H1 (cell line): ENCODE measurements at regions not wholly inside any gene's neighbourhood (a gene's known extent, or its start where the extent isn't known, plus 50 kb on each side); places are given as distances from the start of the nearest gene placed in this dataset.

Source experiments
- CTCF ChIA-PET: fragments of 300-600 bp; sonication (Branson Sonifier 250); formaldehyde crosslinking; loops from one replicate; lab custom pipeline; 2021; ENCODE audit not compliant: partially characterized antibody; lab: Charles Lee
- POLR2A ChIA-PET: fragments of 300-600 bp; sonication (Branson Sonifier 250); formaldehyde crosslinking; loops from one replicate; lab custom pipeline; 2021; ENCODE audit warnings: inconsistent platforms; ENCODE audit not compliant: partially characterized antibody; lab: Charles Lee
- DNase-seq, 2 experiments: peaks; one replicate each; pipeline versions ENCODE4 v3.0.0 to v3.0.0-alpha.2; 2010 to 2022; ENCODE audit warnings: low spot score in 2 of 2, low read depth in 1 of 2, mixed read lengths in 1 of 2
- FAIRE-seq: peaks from 2 replicates; lab custom pipeline; 2011; peaks lifted over from hg19 to GRCh38; lab: Jason Lieb, UNC
- H2AFZ ChIP-seq: 2 replicates; pipeline ENCODE4 v1.8.1; 2012; ENCODE audit warnings: low read length, inconsistent platforms
- H2AK5ac ChIP-seq: 2 replicates; pipeline ENCODE4 v1.6.1; 2013; ENCODE audit warnings: low read depth, low read length
- H2BK120ac ChIP-seq: replicated peaks from 2 replicates; pipeline ENCODE3; 2013; ENCODE audit warnings: low read depth, low read length, inconsistent platforms
- H2BK12ac ChIP-seq: 2 replicates; pipeline ENCODE4 v1.6.1; 2013; ENCODE audit warnings: low read depth, low read length
- H2BK15ac ChIP-seq: 2 replicates; pipeline ENCODE4 v1.6.1; 2013; ENCODE audit warnings: low read length
- H2BK20ac ChIP-seq: 2 replicates; pipeline ENCODE4 v1.6.1; 2013; ENCODE audit warnings: low read length
- H2BK5ac ChIP-seq: 2 replicates; pipeline ENCODE4 v1.6.1; 2013; ENCODE audit warnings: low read depth, low read length
- H3K14ac ChIP-seq: 2 replicates; pipeline ENCODE4 v1.6.1; 2013; ENCODE audit warnings: inconsistent platforms; ENCODE audit not compliant: insufficient read length
- H3K18ac ChIP-seq: 2 replicates; pipeline ENCODE4 v1.6.1; 2013; ENCODE audit warnings: low read length; ENCODE audit errors: extremely low read depth
- H3K23ac ChIP-seq: 2 replicates; pipeline ENCODE4 v1.6.1; 2013; ENCODE audit warnings: inconsistent platforms; ENCODE audit not compliant: insufficient read length
- H3K23me2 ChIP-seq: 2 replicates; pipeline ENCODE4 v1.6.1; 2013; ENCODE audit warnings: low read depth, low read length
- H3K27ac ChIP-seq: 2 replicates; pipeline ENCODE4 v1.6.1; 2011; ENCODE audit warnings: low read depth, low read length, inconsistent platforms
- H3K27me3 ChIP-seq, 4 experiments: replicated peaks in 1 of 4; 1 replicate in 1 of 4; 2 replicates in 3 of 4; pipeline versions ENCODE4 v1.6.1 to v1.8.1; 2011 to 2013; ENCODE audit warnings: low read length in 3 of 4, mild to moderate bottlenecking in 3 of 4, inconsistent platforms in 2 of 4, mixed read lengths in 2 of 4, moderate library complexity in 1 of 4; ENCODE audit not compliant: control insufficient read depth in 3 of 4, insufficient read depth in 3 of 4; ENCODE audit errors: extremely low read depth in 1 of 4
- H3K36me3 ChIP-seq, 4 experiments: 2 replicates each; pipeline versions ENCODE4 v1.6.1 to v1.8.1; 2011 to 2013; ENCODE audit warnings: mild to moderate bottlenecking in 4 of 4, low read length in 3 of 4, moderate library complexity in 2 of 4, control low read depth in 1 of 4, inconsistent platforms in 1 of 4; ENCODE audit not compliant: insufficient read depth in 4 of 4, control insufficient read depth in 2 of 4
- H3K4ac ChIP-seq: replicated peaks from 2 replicates; pipeline ENCODE3; 2013; ENCODE audit warnings: low read length, low read depth, mixed read lengths, inconsistent platforms; ENCODE audit not compliant: insufficient read length
- H3K4me1 ChIP-seq, 4 experiments: replicated peaks in 1 of 4; 1 replicate in 1 of 4; 2 replicates in 3 of 4; pipeline versions ENCODE4 v1.6.1 to v1.8.1; 2011 to 2013; ENCODE audit warnings: low read length in 3 of 4, inconsistent platforms in 2 of 4, mixed read lengths in 1 of 4; ENCODE audit not compliant: insufficient read depth in 4 of 4, control insufficient read depth in 3 of 4
- H3K4me2 ChIP-seq, 2 experiments: 2 replicates each; pipeline versions ENCODE4 v1.6.1 to v1.8.1; 2011 to 2013; ENCODE audit warnings: low read depth in 2 of 2, low read length in 2 of 2, control low read depth in 1 of 2, inconsistent platforms in 1 of 2, mild to moderate bottlenecking in 1 of 2; ENCODE audit not compliant: insufficient read depth in 1 of 2
- H3K4me3 ChIP-seq, 4 experiments: fragments of 200-600, 300-600 bp in 1 of 4; sonication (generic), shearing (Covaris generic), sonication (Bioruptor Twin) in 1 of 4; 2 replicates each; pipeline versions ENCODE4 v1.5.1 to v1.8.1; 2011 to 2016; ENCODE audit warnings: low read length in 4 of 4, low read depth in 3 of 4, control low read depth in 2 of 4, inconsistent platforms in 2 of 4, mild to moderate bottlenecking in 2 of 4, mixed read lengths in 1 of 4, moderate library complexity in 1 of 4; ENCODE audit not compliant: insufficient read depth in 2 of 4; ENCODE audit errors: extremely low read depth in 1 of 4
- H3K56ac ChIP-seq: replicated peaks from 2 replicates; pipeline ENCODE3; 2013; ENCODE audit warnings: low read depth, mild to moderate bottlenecking, mixed read lengths, low read length, inconsistent platforms; ENCODE audit not compliant: insufficient read length
- H3K79me1 ChIP-seq: 2 replicates; pipeline ENCODE4 v1.6.1; 2013; ENCODE audit warnings: low read depth, low read length, control low read depth
- H3K79me2 ChIP-seq, 2 experiments: 2 replicates each; pipeline versions ENCODE4 v1.6.1 to v1.8.1; 2012 to 2013; ENCODE audit warnings: low read length in 2 of 2, mild to moderate bottlenecking in 2 of 2, inconsistent platforms in 1 of 2; ENCODE audit not compliant: insufficient read depth in 2 of 2, control insufficient read depth in 1 of 2
- H3K9ac ChIP-seq, 4 experiments: replicated peaks in 1 of 4; 1 replicate in 1 of 4; 2 replicates in 3 of 4; pipeline versions ENCODE4 v1.6.1 to v1.8.1; 2011 to 2013; ENCODE audit warnings: low read depth in 3 of 4, low read length in 3 of 4, control low read depth in 2 of 4, mild to moderate bottlenecking in 2 of 4, moderate library complexity in 2 of 4, inconsistent platforms in 1 of 4; ENCODE audit errors: extremely low read depth in 1 of 4
- H3K9me3 ChIP-seq, 2 experiments: 2 replicates each; pipeline versions ENCODE4 v1.6.1 to v1.8.1; 2012 to 2013; ENCODE audit warnings: mild to moderate bottlenecking in 2 of 2, moderate library complexity in 2 of 2, control low read depth in 1 of 2, inconsistent platforms in 1 of 2, low read depth in 1 of 2, low read length in 1 of 2, mixed read lengths in 1 of 2; ENCODE audit not compliant: insufficient read depth in 2 of 2
- H4K20me1 ChIP-seq, 2 experiments: replicated peaks in 1 of 2; 2 replicates each; pipeline versions ENCODE3 to v1.8.1; 2011 to 2013; ENCODE audit warnings: inconsistent platforms in 2 of 2, low read length in 2 of 2, mild to moderate bottlenecking in 1 of 2; ENCODE audit not compliant: insufficient read depth in 2 of 2, control insufficient read depth in 1 of 2
- H4K5ac ChIP-seq: 2 replicates; pipeline ENCODE4 v1.6.1; 2013; ENCODE audit warnings: low read length, low read depth, mixed read lengths, inconsistent platforms; ENCODE audit not compliant: insufficient read length
- H4K8ac ChIP-seq: 2 replicates; pipeline ENCODE4 v1.8.0; 2013; ENCODE audit warnings: mild to moderate bottlenecking, moderate library complexity, low read length, inconsistent platforms; ENCODE audit not compliant: insufficient read depth; ENCODE audit errors: extremely low read depth
- H4K91ac ChIP-seq: replicated peaks from 2 replicates; pipeline ENCODE3; 2013; ENCODE audit warnings: low read length, mixed read lengths, inconsistent platforms; ENCODE audit not compliant: insufficient read length
- NANOG ChIP-seq: IDR thresholded peaks from 2 replicates; pipeline ENCODE4 v1.6.1; 2011; ENCODE audit warnings: low read length, low read depth, mild to moderate bottlenecking, inconsistent platforms; ENCODE audit not compliant: insufficient read depth, poor library complexity, severe bottlenecking
- SP1 ChIP-seq: IDR thresholded peaks from 2 replicates; pipeline ENCODE4 v1.6.1; 2011; ENCODE audit warnings: low read depth, low read length
- WGBS, 2 experiments: shearing (Covaris generic) in 1 of 2; methylation state at CpG; one replicate each; pipeline versions ENCODE4 v1.1.6 to v1.1.7; 2013 to 2015; ENCODE audit warnings: low lambda C conversion rate in 2 of 2, mixed read lengths in 2 of 2, inconsistent platforms in 1 of 2, low coverage in 1 of 2, missing lambda C conversion rate in 1 of 2; ENCODE audit not compliant: insufficient replicate concordance in 2 of 2, insufficient coverage in 1 of 2, insufficient read length in 1 of 2; ENCODE audit errors: extremely low coverage in 1 of 2, missing lambda C conversion rate in 1 of 2; 5-methylcytosine and 5-hydroxymethylcytosine counted together
- TF ChIP-seq, protein P1 (sequence below), 3 experiments: IDR thresholded peaks; 1 replicate in 2 of 3; 2 replicates in 1 of 3; pipeline versions ENCODE4 v1.5.1 to v1.6.1; 2011; ENCODE audit warnings: low read length in 3 of 3, mild to moderate bottlenecking in 3 of 3, inconsistent platforms in 2 of 3, low read depth in 1 of 3, moderate library complexity in 1 of 3; ENCODE audit not compliant: insufficient read depth in 1 of 3; ENCODE audit errors: control extremely low read depth in 1 of 3

GRCh38 chr4:1547131-1547855 lies 136.8 kb downstream of the FAM53A start:
- Histone ChIP-seq H3K4ac (no peak overlapping the region), H3K9me3 (no peaks in the 10 kb centered on the region), H2BK15ac (no peak overlapping the region), H3K9ac (no peak overlapping the region), H2BK120ac (no peak overlapping the region), H3K56ac (no peak overlapping the region), H3K4me2 (no peak overlapping the region), H4K20me1 (no peaks in the 10 kb centered on the region), H3K4me1 (no peaks in the 10 kb centered on the region; a peak in 2 of 7 replicates), H2AK5ac (no peak overlapping the region), H3K4me3 (no peak overlapping the region), H3K14ac (no peak overlapping the region), H4K91ac (no peak overlapping the region), H3K27me3 (peaks cover 0 to 3% (median 2%) of the 10 kb centered on the region in 4 experiments; a peak in 2 of 7 replicates), H3K79me1 (no peaks in the 10 kb centered on the region), H2BK5ac (no peak overlapping the region), H3K23ac (no peak overlapping the region), H3K79me2 (no peaks in the 10 kb centered on the region), H2BK20ac (no peak overlapping the region), H2BK12ac (no peak overlapping the region), H3K18ac (no peak overlapping the region), H3K27ac (no peak overlapping the region), H4K5ac (no peak overlapping the region), H4K8ac (no peak overlapping the region), H3K23me2 (no peaks in the 10 kb centered on the region), H2AFZ (no peak overlapping the region), H3K36me3 (no peaks in the 10 kb centered on the region)
- ChIA-PET POLR2A (no interaction called here), CTCF (interaction anchor here (0.6 to 6.6 kb wide), 8 partner anchors 14 to 658 kb away, joined by 3 to 49 read pairs (median 3); no protein-coding TSS in a partner anchor)
- 85% methylated on average over 19 of the region's 19 CpGs; no CpG with 5 or more reads in 1 of the 2 experiments for WGBS, 2 experiments
- FAIRE-seq (no peak), DNase-seq (no peak)
- no peak for TF ChIP-seq NANOG
- no peak for TF ChIP-seq SP1
- TF ChIP-seq, protein P1, sequence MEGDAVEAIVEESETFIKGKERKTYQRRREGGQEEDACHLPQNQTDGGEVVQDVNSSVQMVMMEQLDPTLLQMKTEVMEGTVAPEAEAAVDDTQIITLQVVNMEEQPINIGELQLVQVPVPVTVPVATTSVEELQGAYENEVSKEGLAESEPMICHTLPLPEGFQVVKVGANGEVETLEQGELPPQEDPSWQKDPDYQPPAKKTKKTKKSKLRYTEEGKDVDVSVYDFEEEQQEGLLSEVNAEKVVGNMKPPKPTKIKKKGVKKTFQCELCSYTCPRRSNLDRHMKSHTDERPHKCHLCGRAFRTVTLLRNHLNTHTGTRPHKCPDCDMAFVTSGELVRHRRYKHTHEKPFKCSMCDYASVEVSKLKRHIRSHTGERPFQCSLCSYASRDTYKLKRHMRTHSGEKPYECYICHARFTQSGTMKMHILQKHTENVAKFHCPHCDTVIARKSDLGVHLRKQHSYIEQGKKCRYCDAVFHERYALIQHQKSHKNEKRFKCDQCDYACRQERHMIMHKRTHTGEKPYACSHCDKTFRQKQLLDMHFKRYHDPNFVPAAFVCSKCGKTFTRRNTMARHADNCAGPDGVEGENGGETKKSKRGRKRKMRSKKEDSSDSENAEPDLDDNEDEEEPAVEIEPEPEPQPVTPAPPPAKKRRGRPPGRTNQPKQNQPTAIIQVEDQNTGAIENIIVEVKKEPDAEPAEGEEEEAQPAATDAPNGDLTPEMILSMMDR (IDR thresholded peaks at IDR 0.05; ENCODE audit: control extremely low read depth in 1 of 3, insufficient read depth in 1 of 3, low read depth in 1 of 3, low read length in 3 of 3), result no peak
